GM12864 (cell line): ENCODE measurements at regions not wholly inside any gene's neighbourhood (a gene's known extent, or its start where the extent isn't known, plus 50 kb on each side); places are given as distances from the start of the nearest gene placed in this dataset.

Source experiments
- DNase-seq: peaks from one replicate; pipeline ENCODE4 v3.0.0-alpha.2; 2011; ENCODE audit warnings: low read depth
- H3K4me3 ChIP-seq: 2 replicates; pipeline ENCODE4 v1.5.1; 2011; ENCODE audit warnings: mild to moderate bottlenecking, low read depth, low read length, control low read depth
- TF ChIP-seq, protein P1 (sequence below): IDR thresholded peaks from 2 replicates; pipeline ENCODE4 v1.5.1; 2011; ENCODE audit warnings: low read depth, mild to moderate bottlenecking, moderate library complexity, low read length, control low read depth, inconsistent platforms; ENCODE audit errors: missing control alignments

DNA sequence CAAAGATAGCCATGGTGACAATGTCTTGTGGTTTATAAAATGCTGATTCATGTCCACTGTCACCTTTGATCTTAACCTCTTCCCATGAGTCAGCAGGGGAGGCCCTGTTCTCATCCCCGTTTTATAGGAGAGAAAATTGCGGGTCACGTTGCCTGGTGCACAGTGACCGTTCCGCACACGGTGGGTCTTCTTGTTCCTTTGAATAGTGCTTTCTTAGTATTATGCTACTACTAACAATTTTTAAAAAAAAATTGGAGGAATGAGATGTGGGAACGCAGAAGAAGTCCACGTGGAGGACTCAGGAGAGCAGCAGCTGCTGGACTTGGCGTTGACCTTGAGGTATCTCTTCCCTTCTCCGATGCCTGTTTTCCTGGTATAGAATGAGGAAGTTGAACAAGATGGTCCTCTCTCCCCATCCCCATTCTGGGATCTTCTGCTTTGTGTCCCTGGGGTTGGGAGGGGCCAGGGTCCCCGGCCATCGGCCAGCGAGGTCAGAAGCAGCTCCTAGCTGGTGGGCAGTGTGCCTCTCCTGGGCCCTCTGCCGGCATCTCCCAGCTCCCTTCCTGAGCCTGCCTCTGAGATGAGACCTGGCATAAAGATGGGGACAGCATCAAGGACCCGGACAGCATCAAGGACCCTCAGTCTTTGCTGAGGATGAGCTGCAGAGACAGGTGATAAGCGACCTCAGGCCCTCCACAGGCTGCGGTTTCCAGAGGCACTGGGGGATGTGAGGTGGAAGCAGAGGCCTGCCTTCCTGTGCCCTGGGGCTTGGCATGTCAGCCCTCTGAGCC lies 143.9 kb downstream of the C9orf50 start:
- no peak for DNase-seq
- no peak overlapping the region for H3K4me3 ChIP-seq

DNA sequence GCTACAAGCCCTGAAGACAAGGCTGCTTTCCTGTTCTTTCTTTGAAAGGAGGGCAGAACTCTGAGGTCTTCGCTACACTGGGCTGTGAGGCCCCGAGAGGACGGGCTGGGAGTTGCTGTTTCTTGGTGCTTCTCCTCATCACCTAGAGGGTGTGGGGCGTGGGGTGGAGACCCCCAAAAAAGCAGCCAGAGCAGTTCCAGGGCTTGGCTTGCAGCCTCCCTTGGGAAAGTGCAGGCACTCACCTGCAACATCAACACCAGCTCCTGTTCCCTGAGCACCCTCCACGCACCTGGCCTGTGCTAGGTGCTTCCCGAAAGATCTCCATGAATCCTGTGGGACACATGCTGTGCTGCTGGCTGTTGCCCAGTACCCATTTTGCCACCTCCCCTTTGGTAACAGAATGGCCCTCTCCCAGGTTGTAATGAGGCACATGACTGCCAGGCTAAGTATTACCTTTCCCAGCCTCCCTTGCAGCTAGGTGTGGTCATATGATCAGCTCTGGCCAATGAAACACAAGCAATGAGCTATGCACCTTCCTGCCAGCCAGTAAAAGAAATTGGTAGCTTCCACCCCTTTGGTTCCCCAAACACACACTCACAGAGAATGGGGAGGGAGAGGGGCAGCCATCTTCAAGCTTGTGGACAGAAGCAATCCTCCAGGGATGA lies 146.0 kb downstream of the C9orf50 start:
- TF ChIP-seq, protein P1, sequence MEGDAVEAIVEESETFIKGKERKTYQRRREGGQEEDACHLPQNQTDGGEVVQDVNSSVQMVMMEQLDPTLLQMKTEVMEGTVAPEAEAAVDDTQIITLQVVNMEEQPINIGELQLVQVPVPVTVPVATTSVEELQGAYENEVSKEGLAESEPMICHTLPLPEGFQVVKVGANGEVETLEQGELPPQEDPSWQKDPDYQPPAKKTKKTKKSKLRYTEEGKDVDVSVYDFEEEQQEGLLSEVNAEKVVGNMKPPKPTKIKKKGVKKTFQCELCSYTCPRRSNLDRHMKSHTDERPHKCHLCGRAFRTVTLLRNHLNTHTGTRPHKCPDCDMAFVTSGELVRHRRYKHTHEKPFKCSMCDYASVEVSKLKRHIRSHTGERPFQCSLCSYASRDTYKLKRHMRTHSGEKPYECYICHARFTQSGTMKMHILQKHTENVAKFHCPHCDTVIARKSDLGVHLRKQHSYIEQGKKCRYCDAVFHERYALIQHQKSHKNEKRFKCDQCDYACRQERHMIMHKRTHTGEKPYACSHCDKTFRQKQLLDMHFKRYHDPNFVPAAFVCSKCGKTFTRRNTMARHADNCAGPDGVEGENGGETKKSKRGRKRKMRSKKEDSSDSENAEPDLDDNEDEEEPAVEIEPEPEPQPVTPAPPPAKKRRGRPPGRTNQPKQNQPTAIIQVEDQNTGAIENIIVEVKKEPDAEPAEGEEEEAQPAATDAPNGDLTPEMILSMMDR: no peak
- no peak overlapping the region for H3K4me3 ChIP-seq
- no peak for DNase-seq

More for the DNA sequence above, 143.9 kb downstream of the C9orf50 start:
- TF ChIP-seq, protein P1: no peak

DNA sequence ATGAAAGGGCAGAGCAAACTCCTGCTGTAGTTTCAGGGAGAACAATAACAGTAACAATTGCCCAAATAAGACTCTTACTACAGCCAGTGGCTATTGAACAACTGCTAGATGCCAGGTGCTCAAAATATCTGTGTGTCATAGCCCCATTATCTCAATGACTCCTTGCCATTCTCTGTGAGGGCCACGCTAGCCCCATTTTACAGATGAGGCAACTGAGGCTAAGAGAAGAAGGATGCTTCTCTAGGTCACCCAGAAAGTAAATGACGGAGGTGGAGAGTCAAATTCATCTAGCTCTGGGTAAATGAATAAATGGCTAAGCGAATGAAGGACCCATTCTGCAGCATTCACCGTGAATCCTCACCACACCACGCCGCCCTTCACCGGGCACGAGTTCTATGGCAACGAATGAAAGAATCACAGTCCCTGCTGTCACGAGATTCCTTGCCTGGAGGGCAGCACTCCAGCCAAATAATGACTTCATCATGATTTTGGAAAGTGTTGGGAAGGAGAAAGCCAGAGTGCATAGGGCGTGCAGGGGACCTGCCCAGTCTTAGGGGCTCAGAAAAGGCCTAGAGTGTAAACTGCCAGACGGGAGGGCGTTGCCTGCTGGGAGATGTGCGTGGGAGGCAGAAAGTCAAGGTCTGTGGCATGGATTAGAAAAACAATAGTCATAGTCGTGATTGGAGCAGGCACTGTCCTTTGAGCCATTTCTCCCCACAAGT lies 147.2 kb downstream of the C9orf50 start:
- no peak for DNase-seq
- H3K4me3 ChIP-seq: no peak overlapping the region
- TF ChIP-seq, protein P1: no peak

DNA sequence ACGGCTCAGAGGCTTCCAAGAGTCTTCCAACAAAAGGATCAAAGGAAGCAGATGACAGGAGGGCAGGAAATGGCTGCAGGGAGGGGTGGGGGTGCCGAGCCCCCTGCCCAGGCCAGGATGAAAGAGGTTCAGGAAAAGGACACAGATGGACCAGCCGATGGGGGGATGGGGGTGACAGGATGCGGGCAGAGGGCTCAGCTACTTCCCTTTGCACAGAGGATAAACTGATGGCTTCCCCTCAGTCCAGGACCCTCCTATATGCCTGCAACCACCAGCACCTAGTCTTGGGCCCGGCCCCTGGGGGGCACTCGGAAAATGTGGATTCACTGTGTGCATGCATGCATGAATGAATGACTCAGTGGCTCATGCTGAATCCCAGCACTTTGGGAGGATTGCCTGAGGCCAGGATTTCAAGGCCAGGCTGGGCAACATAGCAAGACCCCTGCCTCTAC lies 148.2 kb downstream of the C9orf50 start:
- H3K4me3 ChIP-seq: no peak overlapping the region
- TF ChIP-seq, protein P1: no peak
- no peak for DNase-seq

DNA sequence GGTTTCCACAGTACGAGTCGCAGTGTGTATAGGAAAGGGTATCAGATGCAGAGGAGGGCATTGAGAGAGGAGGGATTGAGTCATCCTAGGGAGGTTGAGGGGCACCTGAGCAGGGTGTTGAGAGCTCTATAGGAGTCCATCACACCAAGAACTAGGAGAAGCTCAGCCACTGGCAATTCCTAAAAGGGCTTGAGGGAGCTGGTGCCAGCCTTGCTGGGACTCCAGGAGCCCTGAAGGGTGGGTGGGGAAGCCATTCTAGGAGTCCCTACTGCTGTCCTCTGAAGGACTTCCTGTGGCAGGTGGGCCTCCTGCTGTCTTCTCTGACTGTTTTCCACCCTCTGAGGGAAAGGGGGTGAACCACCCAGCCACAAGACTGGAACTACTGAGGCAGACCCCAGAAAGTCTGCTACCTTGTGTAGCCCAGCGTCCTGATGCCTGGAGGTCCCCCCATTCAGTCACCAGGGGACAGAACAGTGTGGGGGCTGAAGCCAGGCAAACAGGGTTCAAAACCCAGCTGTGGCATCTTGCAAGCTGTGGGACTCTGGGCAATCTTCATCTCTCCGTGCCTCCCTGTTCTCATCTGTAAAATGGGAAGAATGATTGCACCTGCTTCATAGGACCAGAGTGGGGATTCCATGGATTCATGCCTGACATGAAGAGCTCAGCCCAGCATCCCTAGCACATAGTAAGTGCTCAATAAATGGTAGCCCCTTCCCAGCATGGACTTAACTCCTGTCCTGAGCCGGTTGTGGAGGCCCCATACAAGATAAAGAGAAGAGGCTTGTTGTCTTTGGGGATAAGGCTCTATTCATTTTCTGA lies 149.5 kb downstream of the C9orf50 start:
- DNase-seq: no peak

DNA sequence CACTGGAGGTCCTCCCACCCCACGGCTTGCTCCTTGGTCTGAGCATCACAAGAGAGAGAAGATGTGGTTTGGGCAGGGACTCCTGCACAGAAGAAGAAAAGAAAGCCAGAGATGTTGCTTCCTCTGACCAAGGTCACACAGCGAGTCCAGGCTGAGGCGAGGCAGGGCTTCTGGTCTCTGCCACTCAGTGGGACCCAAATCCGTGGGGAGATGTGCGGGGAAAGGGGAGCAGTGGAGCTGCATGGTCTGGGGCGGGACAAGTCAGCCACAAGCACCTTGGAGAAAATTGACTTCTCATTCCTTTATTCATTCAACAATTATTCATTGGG lies 150.9 kb downstream of the C9orf50 start:
- no peak for DNase-seq
- TF ChIP-seq, protein P1: no peak
- no peak overlapping the region for H3K4me3 ChIP-seq

More for the DNA sequence above, 149.5 kb downstream of the C9orf50 start:
- TF ChIP-seq, protein P1: no peak
- H3K4me3 ChIP-seq: no peak overlapping the region
